ENCODE measurements at regions not wholly inside any gene's neighbourhood (a gene's known extent, or its start where the extent isn't known, plus 50 kb on each side); places are given as distances from the start of the nearest gene placed in this dataset.

DNA sequence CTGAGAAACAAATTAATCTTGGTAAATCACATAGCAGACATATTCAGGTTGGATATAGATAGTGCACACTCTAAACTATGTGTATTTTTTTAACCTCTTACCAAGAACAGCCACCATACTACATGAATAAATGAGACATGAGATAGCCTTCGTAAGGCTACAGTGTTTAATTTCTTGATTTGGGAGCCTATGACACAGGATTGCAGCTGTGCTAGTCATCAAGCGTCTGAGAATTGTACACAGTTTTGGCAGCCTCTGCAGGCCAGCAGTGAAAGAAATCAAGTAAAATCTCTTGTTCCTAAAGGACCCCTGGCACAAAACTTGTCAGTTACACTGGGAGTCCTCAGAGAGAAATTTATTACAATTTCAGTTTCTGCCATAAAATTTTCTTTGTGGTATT is 236.1 kb downstream of the C12orf50 start:
- TF ChIP-seq EP300 (IDR thresholded peaks at IDR 0.05) (no peak), POLR2AphosphoS5 (IDR thresholded peaks at IDR 0.05) (no peak)
- TF ChIP-seq, protein P1, sequence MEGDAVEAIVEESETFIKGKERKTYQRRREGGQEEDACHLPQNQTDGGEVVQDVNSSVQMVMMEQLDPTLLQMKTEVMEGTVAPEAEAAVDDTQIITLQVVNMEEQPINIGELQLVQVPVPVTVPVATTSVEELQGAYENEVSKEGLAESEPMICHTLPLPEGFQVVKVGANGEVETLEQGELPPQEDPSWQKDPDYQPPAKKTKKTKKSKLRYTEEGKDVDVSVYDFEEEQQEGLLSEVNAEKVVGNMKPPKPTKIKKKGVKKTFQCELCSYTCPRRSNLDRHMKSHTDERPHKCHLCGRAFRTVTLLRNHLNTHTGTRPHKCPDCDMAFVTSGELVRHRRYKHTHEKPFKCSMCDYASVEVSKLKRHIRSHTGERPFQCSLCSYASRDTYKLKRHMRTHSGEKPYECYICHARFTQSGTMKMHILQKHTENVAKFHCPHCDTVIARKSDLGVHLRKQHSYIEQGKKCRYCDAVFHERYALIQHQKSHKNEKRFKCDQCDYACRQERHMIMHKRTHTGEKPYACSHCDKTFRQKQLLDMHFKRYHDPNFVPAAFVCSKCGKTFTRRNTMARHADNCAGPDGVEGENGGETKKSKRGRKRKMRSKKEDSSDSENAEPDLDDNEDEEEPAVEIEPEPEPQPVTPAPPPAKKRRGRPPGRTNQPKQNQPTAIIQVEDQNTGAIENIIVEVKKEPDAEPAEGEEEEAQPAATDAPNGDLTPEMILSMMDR (IDR thresholded peaks at IDR 0.05) = no peak
